ENCODE measurements at regions not wholly inside any gene's neighbourhood (a gene's known extent, or its start where the extent isn't known, plus 50 kb on each side); places are given as distances from the start of the nearest gene placed in this dataset.

DNA sequence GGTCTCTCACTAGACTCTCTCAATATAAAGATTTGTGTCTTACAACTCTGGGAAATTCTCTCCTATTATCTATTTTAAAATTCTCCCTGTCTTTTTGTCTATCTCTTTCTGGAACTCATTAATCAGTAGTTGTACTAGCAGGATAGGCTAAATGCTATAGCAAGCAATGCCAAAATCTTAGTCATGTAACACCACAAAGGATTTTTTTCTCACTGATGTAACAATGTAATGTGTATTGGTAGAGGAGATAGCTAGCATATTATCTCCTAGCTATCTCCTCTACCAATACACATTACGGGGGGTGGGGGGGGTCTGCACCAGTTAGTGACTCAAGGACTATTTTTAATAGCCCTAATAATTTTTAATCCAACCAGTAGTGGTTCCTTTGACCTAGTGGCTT, 225.4 kb downstream of the KLHL28 start:
- no peak for FAIRE-seq
- Histone ChIP-seq H3K27ac (no peak overlapping the region), H3K4me3 (no peak overlapping the region), H3K4me2 (no peak overlapping the region), H3K9me3 (no peaks in the 10 kb centered on the region), H3K4me1 (no peaks in the 10 kb centered on the region)
- ChIA-PET CTCF (no interaction called here), POLR2A (no interaction called here)
- no peak for DNase-seq (ENCODE audit: low read depth in 1 of 2, low spot score in 1 of 2)
- 8% methylated on average over 1 of the region's 1 CpG for WGBS (ENCODE audit: missing lambda C conversion rate)
- no peak for TF ChIP-seq BCL3 (IDR thresholded peaks at IDR 0.05)
- TF ChIP-seq, protein P1, sequence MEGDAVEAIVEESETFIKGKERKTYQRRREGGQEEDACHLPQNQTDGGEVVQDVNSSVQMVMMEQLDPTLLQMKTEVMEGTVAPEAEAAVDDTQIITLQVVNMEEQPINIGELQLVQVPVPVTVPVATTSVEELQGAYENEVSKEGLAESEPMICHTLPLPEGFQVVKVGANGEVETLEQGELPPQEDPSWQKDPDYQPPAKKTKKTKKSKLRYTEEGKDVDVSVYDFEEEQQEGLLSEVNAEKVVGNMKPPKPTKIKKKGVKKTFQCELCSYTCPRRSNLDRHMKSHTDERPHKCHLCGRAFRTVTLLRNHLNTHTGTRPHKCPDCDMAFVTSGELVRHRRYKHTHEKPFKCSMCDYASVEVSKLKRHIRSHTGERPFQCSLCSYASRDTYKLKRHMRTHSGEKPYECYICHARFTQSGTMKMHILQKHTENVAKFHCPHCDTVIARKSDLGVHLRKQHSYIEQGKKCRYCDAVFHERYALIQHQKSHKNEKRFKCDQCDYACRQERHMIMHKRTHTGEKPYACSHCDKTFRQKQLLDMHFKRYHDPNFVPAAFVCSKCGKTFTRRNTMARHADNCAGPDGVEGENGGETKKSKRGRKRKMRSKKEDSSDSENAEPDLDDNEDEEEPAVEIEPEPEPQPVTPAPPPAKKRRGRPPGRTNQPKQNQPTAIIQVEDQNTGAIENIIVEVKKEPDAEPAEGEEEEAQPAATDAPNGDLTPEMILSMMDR (IDR thresholded peaks at IDR 0.05) = no peak
- TF ChIP-seq GATA3 (IDR thresholded peaks at IDR 0.05; ENCODE audit: borderline replicate concordance) = no peak
- TF ChIP-seq CEBPB (IDR thresholded peaks at IDR 0.05) = no peak
- TF ChIP-seq ELK1 (IDR thresholded peaks at IDR 0.05; ENCODE audit: low read depth, low read length) = no peak
- TF ChIP-seq EHMT2 (IDR thresholded peaks at IDR 0.05; ENCODE audit: low read depth) = no peak
- TF ChIP-seq SREBF2 (IDR thresholded peaks at IDR 0.05) = no peak
- TF ChIP-seq, protein P2, sequence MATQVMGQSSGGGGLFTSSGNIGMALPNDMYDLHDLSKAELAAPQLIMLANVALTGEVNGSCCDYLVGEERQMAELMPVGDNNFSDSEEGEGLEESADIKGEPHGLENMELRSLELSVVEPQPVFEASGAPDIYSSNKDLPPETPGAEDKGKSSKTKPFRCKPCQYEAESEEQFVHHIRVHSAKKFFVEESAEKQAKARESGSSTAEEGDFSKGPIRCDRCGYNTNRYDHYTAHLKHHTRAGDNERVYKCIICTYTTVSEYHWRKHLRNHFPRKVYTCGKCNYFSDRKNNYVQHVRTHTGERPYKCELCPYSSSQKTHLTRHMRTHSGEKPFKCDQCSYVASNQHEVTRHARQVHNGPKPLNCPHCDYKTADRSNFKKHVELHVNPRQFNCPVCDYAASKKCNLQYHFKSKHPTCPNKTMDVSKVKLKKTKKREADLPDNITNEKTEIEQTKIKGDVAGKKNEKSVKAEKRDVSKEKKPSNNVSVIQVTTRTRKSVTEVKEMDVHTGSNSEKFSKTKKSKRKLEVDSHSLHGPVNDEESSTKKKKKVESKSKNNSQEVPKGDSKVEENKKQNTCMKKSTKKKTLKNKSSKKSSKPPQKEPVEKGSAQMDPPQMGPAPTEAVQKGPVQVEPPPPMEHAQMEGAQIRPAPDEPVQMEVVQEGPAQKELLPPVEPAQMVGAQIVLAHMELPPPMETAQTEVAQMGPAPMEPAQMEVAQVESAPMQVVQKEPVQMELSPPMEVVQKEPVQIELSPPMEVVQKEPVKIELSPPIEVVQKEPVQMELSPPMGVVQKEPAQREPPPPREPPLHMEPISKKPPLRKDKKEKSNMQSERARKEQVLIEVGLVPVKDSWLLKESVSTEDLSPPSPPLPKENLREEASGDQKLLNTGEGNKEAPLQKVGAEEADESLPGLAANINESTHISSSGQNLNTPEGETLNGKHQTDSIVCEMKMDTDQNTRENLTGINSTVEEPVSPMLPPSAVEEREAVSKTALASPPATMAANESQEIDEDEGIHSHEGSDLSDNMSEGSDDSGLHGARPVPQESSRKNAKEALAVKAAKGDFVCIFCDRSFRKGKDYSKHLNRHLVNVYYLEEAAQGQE (IDR thresholded peaks at IDR 0.05) = no peak
- TF ChIP-seq KDM1A (IDR thresholded peaks at IDR 0.05; ENCODE audit: low read depth) = no peak
- no peak for TF ChIP-seq RARB (CRISPR knock-in tag; IDR thresholded peaks at IDR 0.05)
- TF ChIP-seq, protein P3, sequence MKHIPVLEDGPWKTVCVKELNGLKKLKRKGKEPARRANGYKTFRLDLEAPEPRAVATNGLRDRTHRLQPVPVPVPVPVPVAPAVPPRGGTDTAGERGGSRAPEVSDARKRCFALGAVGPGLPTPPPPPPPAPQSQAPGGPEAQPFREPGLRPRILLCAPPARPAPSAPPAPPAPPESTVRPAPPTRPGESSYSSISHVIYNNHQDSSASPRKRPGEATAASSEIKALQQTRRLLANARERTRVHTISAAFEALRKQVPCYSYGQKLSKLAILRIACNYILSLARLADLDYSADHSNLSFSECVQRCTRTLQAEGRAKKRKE (CRISPR knock-in tag; IDR thresholded peaks at IDR 0.05; ENCODE audit: low read depth) = no peak
- TF ChIP-seq, protein P4, sequence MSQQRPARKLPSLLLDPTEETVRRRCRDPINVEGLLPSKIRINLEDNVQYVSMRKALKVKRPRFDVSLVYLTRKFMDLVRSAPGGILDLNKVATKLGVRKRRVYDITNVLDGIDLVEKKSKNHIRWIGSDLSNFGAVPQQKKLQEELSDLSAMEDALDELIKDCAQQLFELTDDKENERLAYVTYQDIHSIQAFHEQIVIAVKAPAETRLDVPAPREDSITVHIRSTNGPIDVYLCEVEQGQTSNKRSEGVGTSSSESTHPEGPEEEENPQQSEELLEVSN (IDR thresholded peaks at IDR 0.05; ENCODE audit: borderline replicate concordance, low read depth) = no peak
- TF ChIP-seq TP53 (CRISPR knock-in tag; IDR thresholded peaks at IDR 0.05) = no peak
- no peak for TF ChIP-seq POLR2AphosphoS2 (conservative IDR thresholded peaks at IDR 0.05; ENCODE audit: low read length)
- TF ChIP-seq HEYL (CRISPR knock-in tag; IDR thresholded peaks at IDR 0.05) = no peak
- no peak for TF ChIP-seq MAFK (IDR thresholded peaks at IDR 0.05; ENCODE audit: partially characterized antibody)
- TF ChIP-seq PHF8 (IDR thresholded peaks at IDR 0.05; ENCODE audit: borderline replicate concordance, low read depth) = no peak
- TF ChIP-seq, protein P5, sequence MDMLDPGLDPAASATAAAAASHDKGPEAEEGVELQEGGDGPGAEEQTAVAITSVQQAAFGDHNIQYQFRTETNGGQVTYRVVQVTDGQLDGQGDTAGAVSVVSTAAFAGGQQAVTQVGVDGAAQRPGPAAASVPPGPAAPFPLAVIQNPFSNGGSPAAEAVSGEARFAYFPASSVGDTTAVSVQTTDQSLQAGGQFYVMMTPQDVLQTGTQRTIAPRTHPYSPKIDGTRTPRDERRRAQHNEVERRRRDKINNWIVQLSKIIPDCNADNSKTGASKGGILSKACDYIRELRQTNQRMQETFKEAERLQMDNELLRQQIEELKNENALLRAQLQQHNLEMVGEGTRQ (IDR thresholded peaks at IDR 0.05) = no peak
- no peak for ATAC-seq
